GM23248 (cell line): ENCODE measurements at regions not wholly inside any gene's neighbourhood (a gene's known extent, or its start where the extent isn't known, plus 50 kb on each side); places are given as distances from the start of the nearest gene placed in this dataset.
"Not testable (repeated sequence)": the region's sequence is repeated elsewhere in the genome, so short reads cannot be mapped to it uniquely, and the experiment has no call there.

Experiments
- DNase-seq: peaks from one replicate; pipeline ENCODE4 v3.0.0-alpha.2; 2015
- H2AFZ ChIP-seq: fragments of 200-600 bp; sonication (generic); 2 replicates; pipeline ENCODE4 v1.6.1; 2016; ENCODE audit warnings: antibody characterized with exemption
- H3F3A ChIP-seq: fragments of 200-600 bp; sonication (generic); 2 replicates; pipeline ENCODE4 v1.6.1; 2016; ENCODE audit warnings: mild to moderate bottlenecking, antibody characterized with exemption, mixed run types; ENCODE audit not compliant: insufficient read depth
- H3K27ac ChIP-seq: fragments of 200-600 bp; sonication (generic); 2 replicates; pipeline ENCODE4 v1.5.1; 2016; ENCODE audit warnings: mild to moderate bottlenecking
- H3K27me3 ChIP-seq: fragments of 200-600 bp; sonication (generic); replicated peaks from 2 replicates; pipeline ENCODE4 v1.6.1; 2016; ENCODE audit warnings: mild to moderate bottlenecking; ENCODE audit not compliant: insufficient read depth
- H3K36me3 ChIP-seq: fragments of 200-600 bp; sonication (generic); 2 replicates; pipeline ENCODE4 v1.6.1; 2016; ENCODE audit warnings: low read depth, mild to moderate bottlenecking
- H3K4me1 ChIP-seq: fragments of 200-600 bp; sonication (generic); 2 replicates; pipeline ENCODE4 v1.6.1; 2016; ENCODE audit warnings: mild to moderate bottlenecking; ENCODE audit not compliant: insufficient read depth
- H3K4me2 ChIP-seq: fragments of 200-600 bp; sonication (generic); one replicate; pipeline ENCODE4 v1.6.1; 2016; ENCODE audit warnings: mild to moderate bottlenecking; ENCODE audit not compliant: unreplicated experiment
- H3K4me3 ChIP-seq: fragments of 200-600 bp; sonication (generic); 2 replicates; pipeline ENCODE4 v1.5.1; 2016; ENCODE audit warnings: mild to moderate bottlenecking
- H3K79me2 ChIP-seq: fragments of 200-600 bp; sonication (generic); 2 replicates; pipeline ENCODE4 v1.6.1; 2016; ENCODE audit warnings: mild to moderate bottlenecking; ENCODE audit not compliant: insufficient read depth
- H3K9ac ChIP-seq: fragments of 200-600 bp; sonication (generic); 2 replicates; pipeline ENCODE4 v1.6.1; 2016; ENCODE audit warnings: mild to moderate bottlenecking
- H3K9me2 ChIP-seq: fragments of 200-600 bp; sonication (generic); 2 replicates; pipeline ENCODE4 v1.6.1; 2016; ENCODE audit warnings: mixed run types, mild to moderate bottlenecking, moderate library complexity; ENCODE audit not compliant: insufficient read depth
- H3K9me3 ChIP-seq: fragments of 200-600 bp; sonication (generic); one replicate; pipeline ENCODE4 v1.6.1; 2017; ENCODE audit warnings: low read depth
- H4K20me1 ChIP-seq: fragments of 200-600 bp; sonication (generic); 2 replicates; pipeline ENCODE4 v1.6.0; 2016; ENCODE audit not compliant: insufficient read depth
- EZH2 ChIP-seq: fragments of 200-600 bp; sonication (generic); IDR thresholded peaks from 2 replicates; pipeline ENCODE4 v1.6.1; 2018; ENCODE audit warnings: antibody characterized with exemption, mild to moderate bottlenecking; ENCODE audit not compliant: insufficient read depth, poor library complexity, severe bottlenecking
- EZH2phosphoT487 ChIP-seq: fragments of 200-600 bp; sonication (generic); IDR thresholded peaks from 2 replicates; pipeline ENCODE4 v1.6.1; 2018; ENCODE audit warnings: antibody characterized with exemption, moderate library complexity, mild to moderate bottlenecking, low read depth; ENCODE audit not compliant: insufficient read depth
- WGBS, 2 experiments: methylation state at CpG; one replicate each; pipeline ENCODE4 v1.1.6; 2015 to 2017; ENCODE audit warnings: low lambda C conversion rate in 2 of 2, low coverage in 1 of 2; ENCODE audit errors: missing lambda C conversion rate in 2 of 2; 5-methylcytosine and 5-hydroxymethylcytosine counted together
- in situ Hi-C: fragments of 300-500 bp; cut with MboI; formaldehyde crosslinking; loops from 2 replicates; pipeline ENCODE4 v1.15.0; 2020

GRCh38 chr10:60595852-60596251 lies 182.4 kb upstream of the CDK1 start:
- DNase-seq: no peak
- in situ Hi-C loops: no loop called here
- Histone ChIP-seq H3K27ac (no peak overlapping the region), H3K27me3 (no peaks in the 10 kb centered on the region), H3K36me3 (no peaks in the 10 kb centered on the region), H3K9ac (no peak overlapping the region), H3K4me2 (no peak overlapping the region), H3K9me2 (no peaks in the 10 kb centered on the region), H4K20me1 (no peaks in the 10 kb centered on the region), H3K79me2 (no peaks in the 10 kb centered on the region), H3K9me3 (no peaks in the 10 kb centered on the region), H3K4me1 (no peaks in the 10 kb centered on the region), H2AFZ (no peak overlapping the region), H3F3A (no peaks in the 10 kb centered on the region), H3K4me3 (no peak overlapping the region)
- TF ChIP-seq EZH2 (no peak), EZH2phosphoT487 (no peak)
- 76 to 77% methylated on average over 3 of the region's 3 CpGs for WGBS, 2 experiments

GRCh38 chr10:60594476-60595051 lies 183.7 kb upstream of the CDK1 start:
- Histone ChIP-seq H3K27me3 (no peaks in the 10 kb centered on the region), H3K4me1 (no peaks in the 10 kb centered on the region), H3K9ac (no peak overlapping the region), H3K36me3 (no peaks in the 10 kb centered on the region), H3K79me2 (no peaks in the 10 kb centered on the region), H3F3A (no peaks in the 10 kb centered on the region), H3K27ac (no peak overlapping the region), H3K4me2 (no peak overlapping the region), H3K9me2 (no peaks in the 10 kb centered on the region), H4K20me1 (no peaks in the 10 kb centered on the region), H2AFZ (no peak overlapping the region), H3K9me3 (no peaks in the 10 kb centered on the region), H3K4me3 (no peak overlapping the region)
- in situ Hi-C loops: no loop called here
- peak; percentile 57 for DNase-seq
- no peak for TF ChIP-seq EZH2phosphoT487
- TF ChIP-seq EZH2: no peak
- WGBS, 2 experiments: 53 to 54% methylated on average over 1 of the region's 1 CpG

- Histone ChIP-seq H4K20me1 (no peaks in the 10 kb centered on the region), H2AFZ (no peak overlapping the region), H3K79me2 (no peaks in the 10 kb centered on the region), H3K9me2 (no peaks in the 10 kb centered on the region), H3K9me3 (no peaks in the 10 kb centered on the region), H3K4me2 (no peak overlapping the region), H3K4me1 (no peaks in the 10 kb centered on the region), H3F3A (no peaks in the 10 kb centered on the region), H3K27ac (no peak overlapping the region), H3K4me3 (no peak overlapping the region), H3K36me3 (no peaks in the 10 kb centered on the region), H3K27me3 (no peaks in the 10 kb centered on the region), H3K9ac (no peak overlapping the region)
- no peak for DNase-seq
- WGBS, 2 experiments: 87 to 93% methylated on average over 2 of the region's 2 CpGs
- in situ Hi-C loops: no loop called here
- no peak for TF ChIP-seq EZH2
- TF ChIP-seq EZH2phosphoT487: no peak
Observed at GRCh38 chr10:60591119-60591518, 187.2 kb upstream of the CDK1 start.

GRCh38 chr10:60589376-60589775 lies 188.9 kb upstream of the CDK1 start:
- Histone ChIP-seq H3K4me3 (no peak overlapping the region), H3K27me3 (no peaks in the 10 kb centered on the region), H3K9me3 (no peaks in the 10 kb centered on the region), H3K27ac (no peak overlapping the region), H3K36me3 (no peaks in the 10 kb centered on the region), H3K9me2 (no peaks in the 10 kb centered on the region), H4K20me1 (no peaks in the 10 kb centered on the region), H3F3A (no peaks in the 10 kb centered on the region), H3K4me1 (no peaks in the 10 kb centered on the region), H3K4me2 (no peak overlapping the region), H3K79me2 (no peaks in the 10 kb centered on the region), H2AFZ (no peak overlapping the region), H3K9ac (no peak overlapping the region)
- in situ Hi-C loops: no loop called here
- 52 to 68% methylated on average over 2 of the region's 2 CpGs for WGBS, 2 experiments
- no peak for DNase-seq
- no peak for TF ChIP-seq EZH2phosphoT487
- TF ChIP-seq EZH2: no peak

GRCh38 chr10:60581782-60582181 lies 192.1 kb upstream of the ANK3 start:
- H3K4me2 ChIP-seq, H4K20me1 ChIP-seq, DNase-seq, in situ Hi-C loops, H3K4me1 ChIP-seq, H3K79me2 ChIP-seq, H3K27me3 ChIP-seq, H3K9me3 ChIP-seq, H2AFZ ChIP-seq, H3F3A ChIP-seq, H3K4me3 ChIP-seq, H3K27ac ChIP-seq, H3K9me2 ChIP-seq, H3K36me3 ChIP-seq, H3K9ac ChIP-seq: not testable (repeated sequence)
- 84 to 90% methylated on average over 1 to 2 of the region's 2 CpGs for WGBS, 2 experiments
